Activated T-cell treated with anti-CD3 and anti-CD28 coated beads, Interleukin-2, amount 50 U/mL, for 72 hours (primary cell): ENCODE measurements at regions not wholly inside any gene's neighbourhood (a gene's known extent, or its start where the extent isn't known, plus 50 kb on each side); places are given as distances from the start of the nearest gene placed in this dataset.
A peak's percentile ranks its signal among the peaks of the same experiment; 100 is the strongest.

Source experiments
- ATAC-seq, 2 donors: fragments of 150-1000 bp; cut with Tn5 transposase; replicated peaks in 1 of 2; 2 replicates each; pipeline ENCODE4 v1.10.0; 2021; ENCODE audit warnings: moderate library complexity in 2 of 2, mild to moderate bottlenecking in 1 of 2
- DNase-seq, 2 donors: peaks; one replicate each; pipeline ENCODE4 v3.0.0; 2021 to 2022; ENCODE audit warnings: mixed read lengths in 1 of 2
- H3K27ac Mint-ChIP-seq: one replicate; pipeline ENCODE4 v1.8.0; 2022; ENCODE audit warnings: mild to moderate bottlenecking, moderate library complexity, mixed read lengths
- H3K27me3 Mint-ChIP-seq: one replicate; pipeline ENCODE4 v1.8.0; 2022; ENCODE audit warnings: low read depth, mixed read lengths
- H3K36me3 Mint-ChIP-seq, 2 donors: one replicate each; pipeline ENCODE4 v1.8.0; 2022; ENCODE audit warnings: mixed read lengths in 2 of 2, mild to moderate bottlenecking in 1 of 2; ENCODE audit not compliant: insufficient read depth in 2 of 2
- H3K4me1 Mint-ChIP-seq: one replicate; pipeline ENCODE4 v1.8.0; 2022; ENCODE audit warnings: low read depth, mixed read lengths
- H3K4me3 Mint-ChIP-seq, 2 donors: one replicate each; pipeline ENCODE4 v1.8.0; 2022; ENCODE audit warnings: mild to moderate bottlenecking in 2 of 2, mixed read lengths in 2 of 2, moderate library complexity in 2 of 2
- H3K9me3 Mint-ChIP-seq, 2 donors: one replicate each; pipeline ENCODE4 v1.8.0; 2022; ENCODE audit warnings: mixed read lengths in 2 of 2

DNA sequence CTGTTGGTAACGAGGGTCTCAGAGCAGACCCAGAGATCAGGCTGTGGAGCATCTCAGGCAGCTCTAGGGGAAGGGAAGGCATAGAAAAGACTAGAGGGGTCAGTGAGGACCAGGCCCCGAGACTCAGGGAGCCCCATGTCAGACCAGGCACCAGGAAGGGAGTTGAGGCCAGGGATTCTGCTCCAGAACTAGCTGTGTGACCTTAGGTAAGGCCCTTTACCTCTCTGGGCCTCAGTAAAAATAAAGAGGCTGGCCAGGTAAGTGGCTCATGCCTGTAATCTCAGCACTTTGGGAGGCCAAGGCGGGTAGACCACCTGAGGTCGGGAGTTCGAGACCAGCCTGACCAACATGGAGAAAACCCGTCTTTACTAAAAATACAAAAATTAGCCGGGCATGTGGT lies 176.4 kb upstream of the IER5L start:
- peaks cover 0 to 7% of the 10 kb centered on the region in 2 donors for H3K9me3 Mint-ChIP-seq
- H3K4me1 Mint-ChIP-seq, result peaks cover 6% of the 10 kb centered on the region
- H3K36me3 Mint-ChIP-seq, result peaks cover 2% of the 10 kb centered on the region in 2 donors
- no peak overlapping the region for H3K27ac Mint-ChIP-seq
- ATAC-seq (no peak), DNase-seq (no peak)
- H3K27me3 Mint-ChIP-seq, result peaks cover 6% of the 10 kb centered on the region
- no peak overlapping the region for H3K4me3 Mint-ChIP-seq

DNA sequence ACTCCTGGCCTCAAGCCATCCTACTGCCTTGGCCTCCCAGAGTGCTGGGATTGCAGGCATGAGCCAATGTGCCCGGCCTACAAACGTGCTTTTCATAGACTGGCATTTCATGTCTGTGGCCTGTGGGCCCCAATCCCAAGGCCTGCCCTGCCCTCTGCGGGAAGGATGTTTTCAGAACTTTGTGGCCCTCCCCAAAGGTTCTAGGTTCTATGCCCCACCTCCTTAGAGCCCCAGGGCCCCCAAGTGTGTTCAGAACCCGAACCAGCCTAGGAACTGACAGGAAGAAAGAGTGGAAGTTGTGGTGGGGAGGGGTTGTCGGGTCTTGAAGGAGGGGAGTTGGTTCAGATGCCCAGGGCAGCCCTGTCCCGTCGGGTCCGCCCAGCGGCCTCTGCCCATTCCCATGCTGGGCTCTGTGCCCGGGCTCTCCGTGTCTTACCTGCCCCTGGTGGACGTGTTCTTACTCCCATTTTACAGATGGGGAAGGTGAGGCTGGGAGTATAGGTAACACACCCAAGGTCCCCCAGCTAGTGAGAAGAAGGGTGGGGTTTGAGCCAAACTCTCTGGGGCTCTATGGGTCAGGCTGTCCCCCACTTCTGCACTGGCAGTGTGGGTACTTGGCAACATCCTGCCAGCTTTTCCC lies 175.8 kb upstream of the IER5L start:
- no peak for ATAC-seq
- peaks cover 0 to 7% of the 10 kb centered on the region in 2 donors for H3K9me3 Mint-ChIP-seq
- H3K36me3 Mint-ChIP-seq, result peaks cover 2% of the 10 kb centered on the region in 2 donors
- H3K4me3 Mint-ChIP-seq, result no peak overlapping the region
- no peak overlapping the region for H3K27ac Mint-ChIP-seq
- peaks cover 6% of the 10 kb centered on the region for H3K27me3 Mint-ChIP-seq
- peaks cover 6% of the 10 kb centered on the region for H3K4me1 Mint-ChIP-seq
- no peak for DNase-seq

DNA sequence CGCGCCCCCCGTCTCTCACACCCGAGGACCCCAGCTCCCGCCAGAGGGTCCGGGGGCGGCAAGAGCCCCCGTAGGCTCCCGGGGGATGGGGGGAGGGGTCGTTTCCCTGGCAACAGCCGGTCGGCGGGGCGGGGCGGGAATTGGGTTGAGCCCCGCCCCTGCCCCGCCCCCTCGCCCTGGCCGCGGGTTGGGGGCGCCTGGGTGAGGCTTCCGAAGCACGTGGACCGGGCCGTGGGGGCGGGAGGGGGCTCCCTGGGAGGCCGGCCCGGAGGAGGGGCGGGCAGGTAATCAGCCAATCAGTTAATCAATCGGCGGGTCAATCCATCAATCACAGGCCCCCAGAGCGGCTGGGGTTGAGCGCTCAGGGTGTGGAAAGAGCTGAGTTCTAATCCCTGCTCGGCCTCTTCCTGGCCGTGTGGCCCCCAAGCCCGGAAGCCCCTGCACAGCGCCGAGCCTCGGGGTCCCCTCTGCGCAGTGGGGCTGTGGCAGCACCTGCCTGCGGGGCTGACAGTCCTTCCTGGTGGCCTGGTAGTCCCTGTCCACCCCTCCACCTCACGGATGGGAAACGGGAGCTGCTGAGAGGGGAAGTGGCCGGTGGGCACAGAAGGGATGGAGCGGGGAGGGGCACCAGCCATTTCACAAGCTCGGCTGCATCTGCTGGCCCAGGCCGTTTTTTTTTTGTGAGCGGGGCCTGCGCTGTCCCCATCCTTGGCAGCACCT lies 174.2 kb upstream of the IER5L start:
- Mint-ChIP-seq H3K9me3 (peaks cover 0 to 7% of the 10 kb centered on the region in 2 donors), H3K27me3 (peaks cover 6% of the 10 kb centered on the region), H3K4me3 (peak overlapping the region; percentile 82 to 83), H3K27ac (no peak overlapping the region), H3K4me1 (peaks cover 6% of the 10 kb centered on the region), H3K36me3 (peaks cover 2% of the 10 kb centered on the region in 2 donors)
- ATAC-seq (peak; percentile 29 to 44), DNase-seq (peak in 1 of 2 donors; percentile 14)

DNA sequence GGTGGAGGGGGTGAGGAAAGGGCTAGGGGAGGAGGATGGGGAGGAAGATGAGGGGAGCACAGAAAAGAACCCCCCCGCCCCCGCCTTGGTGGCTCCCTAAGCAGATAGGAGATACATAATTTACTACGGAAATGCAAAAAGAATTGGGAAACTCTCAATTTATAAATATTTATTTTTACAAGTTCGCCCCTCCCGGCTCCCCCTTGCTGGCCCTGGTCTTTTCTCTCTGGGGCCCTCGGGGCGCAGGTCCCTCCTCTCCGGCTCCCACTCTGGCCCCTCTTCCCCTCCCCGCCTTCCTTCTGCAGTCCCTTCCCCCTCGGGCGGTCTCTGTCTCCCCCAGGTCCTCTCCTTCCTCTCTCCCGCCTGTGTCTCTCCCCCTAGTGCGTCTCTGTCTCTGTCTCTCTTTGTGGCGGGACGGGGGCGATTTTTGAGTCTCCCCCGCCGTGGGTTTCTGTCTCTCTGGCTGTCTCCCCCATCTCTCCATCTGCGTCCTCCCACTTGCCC lies 173.6 kb upstream of the IER5L start:
- DNase-seq, result no peak
- H3K27ac Mint-ChIP-seq, result peak overlapping the region; percentile 42
- H3K36me3 Mint-ChIP-seq, result peaks cover 2% of the 10 kb centered on the region in 2 donors
- H3K9me3 Mint-ChIP-seq, result peaks cover 0 to 7% of the 10 kb centered on the region in 2 donors
- peaks cover 6% of the 10 kb centered on the region for H3K4me1 Mint-ChIP-seq
- ATAC-seq, result peak; percentile 15 to 30
- H3K27me3 Mint-ChIP-seq, result peaks cover 6% of the 10 kb centered on the region
- H3K4me3 Mint-ChIP-seq, result peak overlapping the region; percentile 82 to 83

DNA sequence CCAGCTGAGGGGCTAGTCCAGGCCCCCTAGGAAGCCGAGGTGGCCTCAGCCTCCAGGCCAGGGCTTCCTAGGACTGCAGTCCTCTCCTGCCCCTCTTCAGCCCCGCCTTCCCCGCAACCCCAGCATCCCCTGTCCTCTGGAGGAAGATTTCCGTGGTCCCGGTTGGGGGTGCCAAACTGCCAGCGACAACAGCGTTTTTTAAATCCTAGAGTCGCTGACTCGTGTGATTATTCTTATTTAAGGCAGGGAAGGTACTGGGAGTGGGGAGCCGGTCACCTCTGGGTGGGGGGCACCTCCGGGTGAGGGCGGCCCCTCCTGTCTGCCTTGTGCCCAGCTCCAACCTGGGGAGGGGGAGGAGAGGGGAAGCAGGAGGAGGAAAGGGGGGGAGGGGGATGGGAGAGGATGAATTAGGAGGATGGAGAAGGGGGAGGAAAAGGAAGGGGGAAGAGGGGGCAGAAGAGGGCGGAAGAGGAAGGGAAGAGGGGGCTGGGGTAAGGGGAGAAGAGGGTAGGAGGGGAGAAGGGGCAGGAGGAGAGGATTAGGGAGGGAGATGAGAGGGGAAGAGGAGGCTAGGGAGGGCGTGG lies 173.1 kb upstream of the IER5L start:
- peaks cover 2% of the 10 kb centered on the region in 2 donors for H3K36me3 Mint-ChIP-seq
- peaks cover 6% of the 10 kb centered on the region for H3K27me3 Mint-ChIP-seq
- DNase-seq (no peak), ATAC-seq (no peak)
- H3K4me3 Mint-ChIP-seq, result peak overlapping the region in 1 of 2 donors; percentile 34
- peaks cover 0 to 7% of the 10 kb centered on the region in 2 donors for H3K9me3 Mint-ChIP-seq
- peaks cover 11% of the 10 kb centered on the region for H3K4me1 Mint-ChIP-seq
- no peak overlapping the region for H3K27ac Mint-ChIP-seq

DNA sequence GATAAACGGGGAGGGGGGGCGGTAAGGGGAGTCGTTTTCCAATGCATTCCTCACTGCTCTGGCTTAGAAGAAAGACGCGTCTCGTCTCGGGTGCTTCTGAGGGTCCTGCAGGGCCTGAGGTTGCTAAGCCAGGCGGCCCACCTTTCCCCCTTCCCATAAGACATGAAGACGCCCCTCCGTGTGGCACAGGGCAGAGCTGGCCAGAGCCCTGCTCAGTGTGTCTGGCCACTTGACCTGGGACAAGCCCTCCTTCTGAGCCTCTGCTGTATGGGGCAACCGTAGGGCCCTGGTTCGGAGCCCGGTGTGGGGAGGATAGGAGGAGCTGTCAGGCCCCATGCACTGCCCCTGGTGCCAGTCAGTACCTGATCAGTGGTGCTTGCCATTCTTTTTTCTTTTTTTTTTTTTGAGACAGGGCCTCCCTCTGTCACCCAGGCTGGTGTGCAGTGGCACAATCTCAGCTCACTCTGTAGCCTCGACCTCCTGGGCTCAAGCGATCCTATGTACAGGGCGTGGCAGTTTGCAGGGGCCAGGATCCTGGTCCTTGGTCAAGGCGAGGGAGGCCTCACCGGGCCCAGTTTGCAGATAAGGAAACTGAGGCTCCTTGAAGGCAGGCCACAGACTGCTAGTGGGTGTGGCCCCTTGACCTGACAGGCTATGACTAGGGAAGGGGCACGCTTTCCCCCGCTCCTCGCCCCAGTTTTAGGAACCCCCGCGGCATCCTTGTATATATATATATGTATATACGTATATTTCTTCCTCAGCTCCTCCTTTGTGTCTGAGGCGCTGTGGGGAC lies 172.3 kb upstream of the IER5L start:
- Mint-ChIP-seq H3K27me3 (peaks cover 6% of the 10 kb centered on the region), H3K4me3 (no peak overlapping the region)
- ATAC-seq, result no peak

DNA sequence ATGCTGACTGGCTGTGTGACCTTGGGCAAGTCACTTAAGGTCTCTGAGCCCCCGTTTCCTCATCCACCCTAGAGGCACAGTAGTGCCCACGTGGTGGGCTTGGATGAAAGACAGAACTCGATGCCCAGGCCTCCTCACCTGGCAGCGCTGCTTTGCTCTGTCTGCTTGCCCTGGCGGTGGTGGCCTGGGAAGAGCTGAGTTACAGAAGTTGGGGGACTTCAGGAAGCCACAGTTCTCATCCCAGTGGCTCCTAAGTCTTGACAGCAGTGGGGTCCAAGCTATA lies 171.5 kb upstream of the IER5L start:
- Mint-ChIP-seq H3K36me3 (peaks cover 0 to 2% of the 10 kb centered on the region in 2 donors), H3K27ac (no peak overlapping the region), H3K9me3 (no peaks in the 10 kb centered on the region), H3K4me3 (no peak overlapping the region), H3K4me1 (peaks cover 16% of the 10 kb centered on the region), H3K27me3 (peaks cover 6% of the 10 kb centered on the region)
- ATAC-seq (no peak), DNase-seq (no peak)

More for the DNA sequence above, 172.3 kb upstream of the IER5L start:
- DNase-seq, result no peak
- peaks cover 0 to 2% of the 10 kb centered on the region in 2 donors for H3K9me3 Mint-ChIP-seq
- peaks cover 0 to 2% of the 10 kb centered on the region in 2 donors for H3K36me3 Mint-ChIP-seq
- no peak overlapping the region for H3K27ac Mint-ChIP-seq
- peaks cover 16% of the 10 kb centered on the region for H3K4me1 Mint-ChIP-seq

DNA sequence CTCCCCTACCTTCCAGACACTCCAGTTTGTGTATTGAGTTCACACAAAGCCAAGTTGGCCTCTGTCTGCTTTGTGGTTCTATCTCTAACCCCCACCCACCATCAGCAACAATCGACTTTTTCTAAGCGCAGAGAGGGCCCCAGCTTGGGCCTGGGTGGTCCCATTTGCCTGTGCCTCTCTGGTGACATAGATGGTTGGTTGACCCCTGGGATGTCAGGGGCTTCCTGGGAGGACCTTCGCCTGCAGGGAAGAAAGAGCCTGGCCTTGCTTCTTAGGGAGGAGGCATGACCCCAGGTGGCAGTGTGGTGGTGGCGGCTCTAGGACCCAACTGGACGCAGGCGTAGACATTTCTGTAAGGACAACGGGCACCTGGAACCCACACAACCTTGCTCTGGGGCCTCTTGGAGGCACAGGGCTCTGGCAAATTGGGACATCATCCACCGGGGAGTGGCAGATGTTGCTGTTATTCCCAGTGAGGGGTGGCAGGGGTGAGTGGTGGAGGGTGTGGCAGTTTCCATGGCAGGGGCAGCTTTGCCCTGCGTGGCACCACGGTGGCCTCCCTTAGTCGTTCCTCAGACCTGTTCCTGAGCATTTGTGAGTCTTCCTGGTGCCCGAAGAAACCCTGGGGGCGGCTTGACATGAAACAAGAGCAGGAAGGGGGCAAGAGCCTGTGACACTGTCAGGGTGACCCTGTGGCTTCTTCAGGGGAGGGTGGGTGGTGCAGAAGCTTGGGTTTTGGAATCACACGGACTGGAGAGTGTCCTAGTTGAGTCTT lies 171.0 kb upstream of the IER5L start:
- no peaks in the 10 kb centered on the region for H3K9me3 Mint-ChIP-seq
- H3K27me3 Mint-ChIP-seq, result peaks cover 6% of the 10 kb centered on the region
- no peak overlapping the region for H3K4me3 Mint-ChIP-seq
- ATAC-seq, result no peak
- peaks cover 16% of the 10 kb centered on the region for H3K4me1 Mint-ChIP-seq
- no peak overlapping the region for H3K27ac Mint-ChIP-seq
- peaks cover 0 to 2% of the 10 kb centered on the region in 2 donors for H3K36me3 Mint-ChIP-seq
- DNase-seq, result no peak

DNA sequence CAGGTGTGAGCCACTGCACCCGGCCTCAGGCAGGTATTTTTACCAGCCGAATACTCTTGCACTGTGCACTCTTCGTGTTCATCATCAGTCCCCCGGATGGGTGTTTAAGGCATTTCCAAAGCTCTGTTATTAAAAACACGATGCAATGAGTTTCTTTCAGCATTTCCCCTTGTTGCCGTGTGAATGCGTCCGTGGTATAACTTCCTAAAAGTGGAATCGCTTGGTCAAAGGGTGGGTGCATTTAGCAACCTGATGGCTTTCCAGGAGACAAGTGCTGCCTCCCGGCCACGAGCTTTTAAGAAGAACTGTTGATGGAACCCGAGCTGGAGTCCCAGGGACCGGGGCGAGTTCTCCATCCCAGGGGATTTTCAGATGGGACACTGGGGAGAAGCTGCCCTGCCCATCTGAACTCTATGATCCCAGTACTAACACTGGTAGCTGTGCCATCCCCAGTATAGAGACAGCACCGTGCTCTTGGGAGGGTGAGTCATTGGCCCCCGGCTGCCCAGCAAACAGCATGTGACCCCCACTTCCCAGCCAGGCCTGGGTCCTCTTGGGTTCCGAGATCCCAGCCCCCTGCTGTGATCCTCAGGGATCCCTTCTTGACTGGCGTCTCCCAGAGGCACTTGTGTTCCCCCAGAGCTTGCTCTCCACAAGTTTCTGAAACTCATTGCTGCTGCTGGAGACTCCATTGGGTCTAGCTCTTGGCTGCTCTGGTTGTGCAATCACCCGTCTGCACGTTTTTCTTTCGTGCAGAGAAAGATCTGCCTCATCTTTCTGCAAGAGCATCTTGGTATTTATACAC lies 169.5 kb upstream of the IER5L start:
- H3K27me3 Mint-ChIP-seq, result peaks cover 6% of the 10 kb centered on the region
- ATAC-seq, result no peak
- H3K4me1 Mint-ChIP-seq, result peaks cover 16% of the 10 kb centered on the region
- H3K9me3 Mint-ChIP-seq, result no peaks in the 10 kb centered on the region
- H3K27ac Mint-ChIP-seq, result no peak overlapping the region
- no peaks in the 10 kb centered on the region for H3K36me3 Mint-ChIP-seq
- no peak for DNase-seq
- no peak overlapping the region for H3K4me3 Mint-ChIP-seq

DNA sequence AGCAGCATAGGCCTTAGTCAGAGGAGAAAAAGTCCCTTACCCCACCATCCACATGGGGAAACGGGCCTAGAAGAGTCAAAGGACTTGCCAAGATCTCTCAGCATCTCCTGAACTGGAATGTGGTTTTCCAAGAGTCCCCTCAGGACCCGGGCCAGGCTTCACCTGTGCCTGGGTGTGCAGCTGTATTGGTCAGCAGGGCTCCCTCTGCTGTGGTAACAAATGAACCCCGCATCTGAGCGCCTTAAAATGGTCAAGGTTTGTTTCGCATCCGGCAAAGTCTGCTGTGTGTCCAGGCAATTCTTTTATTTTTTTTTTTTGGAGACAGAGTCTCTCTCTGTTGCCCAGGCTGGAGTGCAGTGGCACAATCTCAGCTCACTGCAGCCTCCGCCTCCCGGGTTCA lies 168.0 kb upstream of the IER5L start:
- Mint-ChIP-seq H3K9me3 (no peaks in the 10 kb centered on the region), H3K27ac (no peak overlapping the region), H3K4me3 (peak overlapping the region; percentile 24 to 62), H3K4me1 (peaks cover 9% of the 10 kb centered on the region), H3K27me3 (no peaks in the 10 kb centered on the region), H3K36me3 (no peaks in the 10 kb centered on the region)
- no peak for ATAC-seq
- DNase-seq, result no peak

DNA sequence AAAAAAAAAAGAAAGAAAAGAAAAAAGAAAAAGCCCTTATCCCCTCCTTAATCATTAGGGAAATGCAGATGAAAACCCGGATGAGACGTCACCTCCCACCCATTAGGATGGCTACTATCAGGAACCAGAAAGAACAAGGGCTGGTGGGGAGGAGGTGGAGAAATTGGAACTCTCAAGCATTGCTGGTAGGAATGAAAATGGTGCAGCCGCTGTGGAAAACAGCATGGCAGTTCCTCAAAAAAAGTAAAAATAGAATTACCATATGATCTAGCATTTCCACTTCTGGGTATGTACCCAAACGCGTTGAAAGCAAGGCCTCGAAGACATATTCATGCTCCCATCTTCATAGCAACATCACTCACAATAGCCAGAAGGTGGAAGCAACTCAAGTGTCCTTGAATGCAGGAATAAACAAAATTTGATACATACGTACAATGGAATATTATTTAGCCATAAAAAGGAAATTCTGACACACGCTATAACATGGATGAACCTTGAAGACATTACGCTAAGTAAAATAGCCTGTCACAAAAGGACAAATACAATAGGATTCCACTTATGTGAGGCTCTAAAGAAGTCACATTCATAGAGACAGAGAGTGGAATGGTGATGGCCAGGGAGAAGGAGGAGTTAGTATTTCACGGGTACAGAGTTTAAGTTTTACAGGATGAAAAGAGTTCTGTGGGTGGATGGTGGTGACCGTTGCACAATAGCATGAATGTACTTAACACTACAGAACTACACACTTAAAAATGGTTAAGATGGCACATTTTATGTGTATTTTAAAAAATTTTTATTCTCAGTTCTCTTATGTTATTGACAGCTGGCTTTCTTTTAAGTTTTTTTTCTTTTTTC lies 166.8 kb upstream of the IER5L start:
- Mint-ChIP-seq H3K36me3 (no peaks in the 10 kb centered on the region), H3K4me3 (no peak overlapping the region), H3K4me1 (peaks cover 9% of the 10 kb centered on the region), H3K9me3 (no peaks in the 10 kb centered on the region), H3K27ac (no peak overlapping the region), H3K27me3 (no peaks in the 10 kb centered on the region)
- ATAC-seq, result no peak
- no peak for DNase-seq
